Keratinocyte (primary cell): ENCODE measurements at regions not wholly inside any gene's neighbourhood (a gene's known extent, or its start where the extent isn't known, plus 50 kb on each side); places are given as distances from the start of the nearest gene placed in this dataset.

Source experiments
- CTCF ChIP-seq, 3 experiments: IDR thresholded peaks in 1 of 3; conservative IDR thresholded peaks in 1 of 3; optimal IDR thresholded peaks in 1 of 3; 2 replicates in 2 of 3; 3 replicates in 1 of 3; pipeline versions ENCODE3 to v1.5.1; 2011; ENCODE audit warnings: low read length in 3 of 3, mild to moderate bottlenecking in 3 of 3, moderate library complexity in 2 of 3, control low read depth in 1 of 3, inconsistent platforms in 1 of 3; ENCODE audit not compliant: insufficient read depth in 2 of 3; ENCODE audit errors: extremely low read depth in 1 of 3
- EZH2 ChIP-seq: IDR thresholded peaks from one replicate; pipeline ENCODE4 v1.6.1; 2012; ENCODE audit warnings: inconsistent platforms, mild to moderate bottlenecking, low read length, moderate library complexity

DNA sequence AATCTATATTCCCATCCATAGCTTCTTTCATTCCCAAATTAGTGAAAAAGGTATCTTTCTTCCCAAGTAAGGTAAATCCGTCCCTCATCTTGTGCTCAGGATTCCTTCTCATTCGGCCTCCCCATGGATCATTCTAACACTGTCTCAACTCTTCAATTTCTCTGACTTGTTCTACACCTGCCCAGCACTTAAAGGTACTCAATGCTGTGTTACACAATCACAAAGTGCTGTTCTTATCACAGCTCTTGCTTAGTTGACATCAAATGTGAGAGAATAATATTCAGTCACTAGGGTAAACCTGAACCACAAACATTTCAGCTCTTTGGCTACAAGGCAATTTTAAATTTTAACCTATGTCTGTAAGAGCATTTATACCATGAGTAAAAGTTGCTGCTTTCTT lies 94.8 kb downstream of the DIRAS3 start:
- TF ChIP-seq CTCF (optimal IDR thresholded peaks at IDR 0.05 in 1 of 3, IDR thresholded peaks at IDR 0.05 in 1 of 3, conservative IDR thresholded peaks at IDR 0.05 in 1 of 3; ENCODE audit: extremely low read depth in 1 of 3, insufficient read depth in 2 of 3, low read length in 3 of 3) (no peak), EZH2 (no peak)
